ENCODE measurements at regions not wholly inside any gene's neighbourhood (a gene's known extent, or its start where the extent isn't known, plus 50 kb on each side); places are given as distances from the start of the nearest gene placed in this dataset.

- no peaks in the 10 kb centered on the region for H3K9me2 ChIP-seq (replicated peaks; ENCODE audit: insufficient read depth, low read length)
- H3K4me2 ChIP-seq (ENCODE audit: low read depth, low read length) = no peak overlapping the region
- no peaks in the 10 kb centered on the region for H4K20me1 ChIP-seq (ENCODE audit: insufficient read depth, low read length)
- no peaks in the 10 kb centered on the region for H3K9me3 ChIP-seq (replicated peaks; ENCODE audit: insufficient read depth, low read length)
- no peak overlapping the region for H3K4me3 ChIP-seq (ENCODE audit: low read length)
- no peak overlapping the region for H3K27ac ChIP-seq (ENCODE audit: low read length)
- H3K4me1 ChIP-seq (ENCODE audit: low read length) = peaks cover 25% of the 10 kb centered on the region
- no peak for TF ChIP-seq CTCF (IDR thresholded peaks at IDR 0.05; ENCODE audit: low read length)
- no peak for TF ChIP-seq EZH2phosphoT487 (IDR thresholded peaks at IDR 0.05; ENCODE audit: low read length)
- TF ChIP-seq EZH2 (optimal IDR thresholded peaks at IDR 0.05; ENCODE audit: low read depth, low read length) = no peak
- no peak for DNase-seq
- H2AFZ ChIP-seq (ENCODE audit: low read length) = no peak overlapping the region
- no peaks in the 10 kb centered on the region for H3K79me2 ChIP-seq (ENCODE audit: low read length)
- no peak overlapping the region for H3K9ac ChIP-seq (ENCODE audit: low read length)
- no peaks in the 10 kb centered on the region for H3K36me3 ChIP-seq (replicated peaks; ENCODE audit: insufficient read depth, low read length)
- peaks cover 10% of the 10 kb centered on the region for H3F3A ChIP-seq (ENCODE audit: insufficient read depth, low read length)
- H3K27me3 ChIP-seq (replicated peaks; ENCODE audit: insufficient read depth, low read length) = no peaks in the 10 kb centered on the region
Measured at GRCh38 chr20:24787621-24788020, 161.4 kb upstream of the CST7 start.

GRCh38 chr20:24789877-24790276 is 159.2 kb upstream of the CST7 start:
- peaks cover 11% of the 10 kb centered on the region for H3K4me1 ChIP-seq (ENCODE audit: low read length)
- no peak overlapping the region for H3K4me2 ChIP-seq (ENCODE audit: low read depth, low read length)
- peaks cover 2% of the 10 kb centered on the region; the same call in 1 of the 2 replicates for H3F3A ChIP-seq (ENCODE audit: insufficient read depth, low read length)

GRCh38 chr20:24790746-24791283 is 158.3 kb upstream of the CST7 start:
- no peaks in the 10 kb centered on the region for H3K79me2 ChIP-seq (ENCODE audit: low read length)
- no peaks in the 10 kb centered on the region for H3K36me3 ChIP-seq (replicated peaks; ENCODE audit: insufficient read depth, low read length)
- H2AFZ ChIP-seq (ENCODE audit: low read length) = no peak overlapping the region
- no peaks in the 10 kb centered on the region for H3K27me3 ChIP-seq (replicated peaks; ENCODE audit: insufficient read depth, low read length)
- H3K9me3 ChIP-seq (replicated peaks; ENCODE audit: insufficient read depth, low read length) = no peaks in the 10 kb centered on the region
- H3K9me2 ChIP-seq (replicated peaks; ENCODE audit: insufficient read depth, low read length) = no peaks in the 10 kb centered on the region
- H3F3A ChIP-seq (ENCODE audit: insufficient read depth, low read length) = no peaks in the 10 kb centered on the region
- no peak overlapping the region for H3K27ac ChIP-seq (ENCODE audit: low read length)
- no peak overlapping the region for H3K4me2 ChIP-seq (ENCODE audit: low read depth, low read length)
- no peak overlapping the region for H3K4me3 ChIP-seq (ENCODE audit: low read length)
- H3K4me1 ChIP-seq (ENCODE audit: low read length) = peaks cover 7% of the 10 kb centered on the region
- no peak overlapping the region for H3K9ac ChIP-seq (ENCODE audit: low read length)
- no peak for TF ChIP-seq EZH2phosphoT487 (IDR thresholded peaks at IDR 0.05; ENCODE audit: low read length)
- no peak for TF ChIP-seq CTCF (IDR thresholded peaks at IDR 0.05; ENCODE audit: low read length)
- no peak for TF ChIP-seq EZH2 (optimal IDR thresholded peaks at IDR 0.05; ENCODE audit: low read depth, low read length)
- H4K20me1 ChIP-seq (ENCODE audit: insufficient read depth, low read length) = no peaks in the 10 kb centered on the region
- DNase-seq = no peak

More at GRCh38 chr20:24789877-24790276, 159.2 kb upstream of the CST7 start:
- Histone ChIP-seq H3K9me3 (replicated peaks; ENCODE audit: insufficient read depth, low read length) (no peaks in the 10 kb centered on the region), H2AFZ (ENCODE audit: low read length) (no peak overlapping the region), H3K36me3 (replicated peaks; ENCODE audit: insufficient read depth, low read length) (no peaks in the 10 kb centered on the region), H4K20me1 (ENCODE audit: insufficient read depth, low read length) (no peaks in the 10 kb centered on the region), H3K27ac (ENCODE audit: low read length) (no peak overlapping the region), H3K4me3 (ENCODE audit: low read length) (no peak overlapping the region), H3K9me2 (replicated peaks; ENCODE audit: insufficient read depth, low read length) (no peaks in the 10 kb centered on the region), H3K9ac (ENCODE audit: low read length) (no peak overlapping the region), H3K79me2 (ENCODE audit: low read length) (no peaks in the 10 kb centered on the region), H3K27me3 (replicated peaks; ENCODE audit: insufficient read depth, low read length) (no peaks in the 10 kb centered on the region)
- TF ChIP-seq CTCF (IDR thresholded peaks at IDR 0.05; ENCODE audit: low read length) = no peak
- TF ChIP-seq EZH2phosphoT487 (IDR thresholded peaks at IDR 0.05; ENCODE audit: low read length) = no peak
- no peak for TF ChIP-seq EZH2 (optimal IDR thresholded peaks at IDR 0.05; ENCODE audit: low read depth, low read length)
- DNase-seq = no peak
